NCI-H526 (cell line): ENCODE measurements at regions not wholly inside any gene's neighbourhood (a gene's known extent, or its start where the extent isn't known, plus 50 kb on each side); places are given as distances from the start of the nearest gene placed in this dataset.

ENCODE experiments used
- DNase-seq, 2 experiments: peaks; one replicate each; lab custom pipeline; 2025; lab: John Stamatoyannopoulos, UW

GRCh38 chr6:47151232-47151898, 109.2 kb upstream of the ADGRF1 start:
- DNase-seq: no peak

GRCh38 chr6:47149554-47149953, 107.4 kb upstream of the ADGRF1 start:
- DNase-seq: no peak

GRCh38 chr6:47149066-47149465, 106.9 kb upstream of the ADGRF1 start:
- no peak for DNase-seq

GRCh38 chr6:47147836-47148344, 105.8 kb upstream of the ADGRF1 start:
- no peak for DNase-seq

- no peak for DNase-seq
Observed at GRCh38 chr6:47147175-47147727, 105.1 kb upstream of the ADGRF1 start.

- DNase-seq: no peak
Observed at GRCh38 chr6:47146431-47147174, 104.5 kb upstream of the ADGRF1 start.

- no peak for DNase-seq
Observed at GRCh38 chr6:47145212-47145611, 103.1 kb upstream of the ADGRF1 start.

GRCh38 chr6:47144306-47144705, 102.2 kb upstream of the ADGRF1 start:
- no peak for DNase-seq

- DNase-seq: no peak
Observed at GRCh38 chr6:47141963-47142362, 99.8 kb upstream of the ADGRF1 start.

- no peak for DNase-seq
Observed at GRCh38 chr6:47141171-47141570, 99.0 kb upstream of the ADGRF1 start.

GRCh38 chr6:47138046-47138445, 95.9 kb upstream of the ADGRF1 start:
- DNase-seq: no peak

GRCh38 chr6:47137073-47137472, 94.9 kb upstream of the ADGRF1 start:
- DNase-seq: no peak

GRCh38 chr6:47135772-47136171, 93.6 kb upstream of the ADGRF1 start:
- DNase-seq: no peak

- DNase-seq: no peak
Observed at GRCh38 chr6:47134476-47135189, 92.5 kb upstream of the ADGRF1 start.

GRCh38 chr6:47133230-47134000, 91.3 kb upstream of the ADGRF1 start:
- DNase-seq: no peak

GRCh38 chr6:47132724-47133123, 90.6 kb upstream of the ADGRF1 start:
- DNase-seq: no peak

- no peak for DNase-seq
Observed at GRCh38 chr6:47131773-47132172, 89.6 kb upstream of the ADGRF1 start.

GRCh38 chr6:47130086-47130485, 88.0 kb upstream of the ADGRF1 start:
- DNase-seq: no peak

GRCh38 chr6:47129129-47129528, 87.0 kb upstream of the ADGRF1 start:
- DNase-seq: no peak

- no peak for DNase-seq
Observed at GRCh38 chr6:47126647-47127391, 84.7 kb upstream of the ADGRF1 start.

GRCh38 chr6:47118611-47119010, 76.5 kb upstream of the ADGRF1 start:
- DNase-seq: no peak
